Right lobe of liver (tissue), 4 donors: ENCODE measurements at regions not wholly inside any gene's neighbourhood (a gene's known extent, or its start where the extent isn't known, plus 50 kb on each side); places are given as distances from the start of the nearest gene placed in this dataset.

ENCODE experiments used
- CTCF ChIP-seq, 4 donors: fragments of 200-600 bp in 3 of 4; fragments of 450-650 bp in 1 of 4; IDR thresholded peaks; one replicate each; pipeline versions ENCODE4 v1.5.1 to v1.8.0; 2016 to 2022; ENCODE audit warnings: antibody characterized with exemption in 4 of 4, mild to moderate bottlenecking in 2 of 4
- POLR2A ChIP-seq: fragments of 450-650 bp; IDR thresholded peaks from one replicate; pipeline ENCODE4 v1.6.1; 2017; ENCODE audit warnings: antibody characterized with exemption, mild to moderate bottlenecking
- donor health status: DM: no; HTN: no; CAD: no.
- donor health status: DM: no; HTN: no; CAD: no.
- donor health status: DM: no; HTN: yes; CAD: no.

GRCh38 chr7:21221130-21221529, 206.8 kb upstream of the SP4 start:
- no peak for TF ChIP-seq CTCF (IDR thresholded peaks at IDR 0.05)
- TF ChIP-seq POLR2A, result no peak
